C4-2B (cell line): ENCODE measurements at regions not wholly inside any gene's neighbourhood (a gene's known extent, or its start where the extent isn't known, plus 50 kb on each side); places are given as distances from the start of the nearest gene placed in this dataset.

Experiments
- CTCF ChIP-seq: fragments of 450-650 bp; conservative IDR thresholded peaks from 2 replicates; pipeline ENCODE4 v1.5.1; 2017; ENCODE audit warnings: mild to moderate bottlenecking
- ZFX ChIP-seq: fragments of 450-650 bp; IDR thresholded peaks from 2 replicates; pipeline ENCODE4 v1.6.1; 2017

DNA sequence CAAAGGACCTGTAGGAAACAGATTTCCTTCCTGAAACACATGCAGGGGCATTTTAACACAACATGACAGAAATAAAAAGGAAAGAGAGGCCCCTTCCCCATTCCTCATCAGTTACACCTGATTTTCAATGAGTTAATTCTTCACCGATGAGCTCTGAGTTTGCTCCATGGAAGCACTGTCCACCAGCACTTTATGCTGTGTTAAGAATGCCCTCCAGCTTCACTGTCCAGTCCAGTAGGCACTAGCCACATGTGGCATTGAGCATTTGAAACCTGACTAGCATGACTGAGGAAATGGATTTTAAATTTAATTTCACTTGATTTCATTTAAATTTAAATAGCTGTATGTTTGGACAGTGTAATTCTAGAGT, 217.2 kb upstream of the SLC10A2 start:
- TF ChIP-seq CTCF (no peak), ZFX (no peak)
